Cerebellar cortex (tissue), 1 donor: ENCODE measurements at regions not wholly inside any gene's neighbourhood (a gene's known extent, or its start where the extent isn't known, plus 50 kb on each side); places are given as distances from the start of the nearest gene placed in this dataset.
A peak's percentile ranks its signal among the peaks of the same experiment; 100 is the strongest.
"Not testable (repeated sequence)": the region's sequence is repeated elsewhere in the genome, so short reads cannot be mapped to it uniquely, and the experiment has no call there.

ENCODE experiments used
- DNase-seq: peaks from one replicate; pipeline ENCODE4 v3.0.0-alpha.2; 2015; ENCODE audit warnings: low spot score

- no peak for DNase-seq
Observed at GRCh38 chr4:189096717-189097116, 844.0 kb upstream of the FRG1 start.

- no peak for DNase-seq
Observed at GRCh38 chr4:189098932-189099696, 841.6 kb upstream of the FRG1 start.

GRCh38 chr4:189113389-189113888, 827.2 kb upstream of the FRG1 start:
- no peak for DNase-seq

GRCh38 chr4:189117426-189117825, 823.2 kb upstream of the FRG1 start:
- DNase-seq = no peak

GRCh38 chr4:189121336-189121735, 819.3 kb upstream of the FRG1 start:
- no peak for DNase-seq

GRCh38 chr4:189124149-189124758, 816.4 kb upstream of the FRG1 start:
- DNase-seq = peak; percentile 1

GRCh38 chr4:189124791-189125190, 815.9 kb upstream of the FRG1 start:
- no peak for DNase-seq

- no peak for DNase-seq
Observed at GRCh38 chr4:189126040-189126439, 814.6 kb upstream of the FRG1 start.

GRCh38 chr4:189128341-189128740, 812.3 kb upstream of the FRG1 start:
- no peak for DNase-seq

GRCh38 chr4:189129044-189129694, 811.5 kb upstream of the FRG1 start:
- no peak for DNase-seq

GRCh38 chr4:189131118-189131517, 809.6 kb upstream of the FRG1 start:
- DNase-seq = no peak

GRCh38 chr4:189136462-189136861, 804.2 kb upstream of the FRG1 start:
- no peak for DNase-seq

- DNase-seq = no peak
Observed at GRCh38 chr4:189143263-189143952, 797.3 kb upstream of the FRG1 start.

GRCh38 chr4:189147005-189147929, 793.4 kb upstream of the FRG1 start:
- no peak for DNase-seq

GRCh38 chr4:189155083-189155482, 785.6 kb upstream of the FRG1 start:
- DNase-seq = not testable (repeated sequence)

GRCh38 chr4:189162073-189162789, 778.4 kb upstream of the FRG1 start:
- no peak for DNase-seq

GRCh38 chr4:189162888-189163287, 777.8 kb upstream of the FRG1 start:
- DNase-seq = no peak

- DNase-seq = no peak
Observed at GRCh38 chr4:189176002-189176401, 764.7 kb upstream of the FRG1 start.

- no peak for DNase-seq
Observed at GRCh38 chr4:189177130-189177529, 763.5 kb upstream of the FRG1 start.

GRCh38 chr4:189178125-189178746, 762.4 kb upstream of the FRG1 start:
- DNase-seq = no peak
